Retinal pigment epithelial cell (primary cell): ENCODE measurements at regions not wholly inside any gene's neighbourhood (a gene's known extent, or its start where the extent isn't known, plus 50 kb on each side); places are given as distances from the start of the nearest gene placed in this dataset.

Experiments
- DNase-seq: peaks from one replicate; pipeline ENCODE4 v3.0.0-alpha.2; 2010; ENCODE audit warnings: low read depth
- H3K4me3 ChIP-seq: 2 replicates; pipeline ENCODE4 v1.5.1; 2011; ENCODE audit warnings: mild to moderate bottlenecking, low read length, control low read depth, moderate library complexity
- CTCF ChIP-seq: conservative IDR thresholded peaks from 2 replicates; pipeline ENCODE4 v1.5.1; 2011; ENCODE audit warnings: low read depth, low read length, control low read depth, inconsistent platforms

DNA sequence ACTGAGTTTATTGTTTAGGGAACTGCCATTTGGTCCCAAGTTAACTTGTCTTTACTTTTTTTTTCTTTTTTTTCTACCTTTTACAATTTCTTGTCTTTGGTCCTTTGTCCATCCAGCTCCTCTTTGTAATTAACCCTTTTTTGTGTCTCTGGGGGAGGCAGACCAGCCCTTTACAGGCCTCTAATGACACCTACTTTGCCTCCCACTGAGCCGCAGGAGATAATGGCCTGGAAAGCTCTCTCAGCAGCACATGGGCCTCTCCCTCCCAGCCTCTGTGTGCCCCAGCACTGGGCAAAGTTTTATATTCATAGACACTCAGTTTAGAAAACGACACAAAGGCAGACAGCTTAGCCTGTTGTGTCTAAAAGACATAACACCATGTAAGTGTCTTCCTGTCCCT is 480.4 kb downstream of the SOX6 start:
- no peak overlapping the region for H3K4me3 ChIP-seq
- no peak for DNase-seq
- no peak for TF ChIP-seq CTCF

DNA sequence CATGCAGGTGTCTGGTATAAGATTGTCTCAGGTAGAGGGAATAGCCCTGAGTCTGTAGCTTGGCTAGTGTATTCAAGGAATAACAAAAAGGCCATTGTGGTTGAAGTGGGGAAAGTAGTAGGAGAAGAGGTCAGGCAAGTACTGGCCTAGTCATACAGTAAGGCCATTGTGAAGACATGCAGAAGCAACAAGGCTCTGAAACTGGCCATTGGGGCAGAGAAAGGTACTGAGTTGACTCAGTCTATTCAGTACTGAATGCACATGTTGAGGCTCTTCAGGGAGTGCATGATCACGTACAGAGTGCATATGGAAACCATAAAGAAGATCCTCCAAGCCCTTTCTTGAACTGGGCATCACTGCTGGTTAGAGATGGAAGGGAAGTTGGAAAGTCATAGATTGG is 477.6 kb downstream of the SOX6 start:
- no peak overlapping the region for H3K4me3 ChIP-seq
- no peak for TF ChIP-seq CTCF
- no peak for DNase-seq

- DNase-seq: no peak
- no peak overlapping the region for H3K4me3 ChIP-seq
- TF ChIP-seq CTCF: no peak
These were observed 476.1 kb downstream of the SOX6 start for GRCh38 chr11:15880291-15880690.

- TF ChIP-seq CTCF: no peak
- no peak overlapping the region for H3K4me3 ChIP-seq
- no peak for DNase-seq
These were observed 473.4 kb downstream of the SOX6 start for GRCh38 chr11:15882876-15883454.

- no peak for DNase-seq
- H3K4me3 ChIP-seq: no peak overlapping the region
- no peak for TF ChIP-seq CTCF
These were observed 472.9 kb downstream of the SOX6 start for GRCh38 chr11:15883455-15883920.

DNA sequence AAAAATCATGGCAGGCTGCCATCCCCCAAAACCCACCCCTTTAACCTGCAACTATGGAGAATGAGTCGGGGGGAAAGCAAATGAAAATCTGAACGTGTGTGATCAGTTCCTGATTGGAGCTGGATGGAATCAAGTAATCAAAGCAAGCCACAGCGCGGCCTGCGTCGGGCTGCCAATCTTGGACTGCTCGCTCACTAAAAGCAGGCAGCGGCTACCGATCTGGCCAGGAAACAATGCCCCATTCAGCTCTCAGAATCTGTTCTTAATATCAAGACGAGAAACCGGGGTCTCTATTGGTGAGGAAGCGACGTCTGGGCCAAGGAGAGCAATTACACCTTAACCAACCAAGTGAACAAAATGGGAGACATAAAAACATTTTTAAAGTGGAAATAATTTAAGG is 472.2 kb downstream of the SOX6 start:
- no peak overlapping the region for H3K4me3 ChIP-seq
- TF ChIP-seq CTCF: no peak
- DNase-seq: no peak

GRCh38 chr11:15884777-15885540 is 471.4 kb downstream of the SOX6 start:
- TF ChIP-seq CTCF: no peak
- H3K4me3 ChIP-seq: no peak overlapping the region
- no peak for DNase-seq
